Adrenal gland (tissue), 9 donors: ENCODE measurements at regions not wholly inside any gene's neighbourhood (a gene's known extent, or its start where the extent isn't known, plus 50 kb on each side); places are given as distances from the start of the nearest gene placed in this dataset.
"Not testable (repeated sequence)": the region's sequence is repeated elsewhere in the genome, so short reads cannot be mapped to it uniquely, and the experiment has no call there.

ENCODE experiments used
- DNase-seq, 7 donors: peaks; one replicate each; pipeline ENCODE4 v3.0.0-alpha.2; 2019 to 2020
- H3K27ac ChIP-seq, 5 donors: fragments of 200-600 bp; sonication (generic) in 4 of 5; 1 replicate in 3 of 5; 2 replicates in 2 of 5; pipeline versions ENCODE4 v1.5.1 to v1.8.0; 2016 to 2020; ENCODE audit warnings: mild to moderate bottlenecking in 1 of 5
- H3K27me3 ChIP-seq: fragments of 200-600 bp; 2 replicates; pipeline ENCODE4 v1.8.0; 2021
- H3K36me3 ChIP-seq, 2 donors: fragments of 200-600 bp; replicated peaks in 1 of 2; 1 replicate in 1 of 2; 2 replicates in 1 of 2; pipeline versions ENCODE4 v1.5.1 to v1.8.0; 2018 to 2022
- H3K4me1 ChIP-seq, 2 donors: fragments of 200-600 bp; replicated peaks in 1 of 2; 1 replicate in 1 of 2; 2 replicates in 1 of 2; pipeline versions ENCODE4 v1.5.1 to v1.8.0; 2018 to 2021
- H3K4me3 ChIP-seq, 4 donors: fragments of 200-600 bp; sonication (generic) in 3 of 4; one replicate each; pipeline ENCODE4 v1.5.1; 2016 to 2018
- H3K9me3 ChIP-seq, 3 donors: fragments of 200-600 bp; sonication (generic) in 1 of 3; replicated peaks in 1 of 3; 1 replicate in 2 of 3; 2 replicates in 1 of 3; pipeline versions ENCODE4 v1.5.1 to v1.8.0; 2016 to 2021
- POLR2A ChIP-seq, 2 donors: fragments of 450-650 bp; IDR thresholded peaks; one replicate each; pipeline ENCODE4 v1.6.1; 2017; ENCODE audit warnings: antibody characterized with exemption in 2 of 2, mild to moderate bottlenecking in 2 of 2, moderate library complexity in 1 of 2
- WGBS, 4 donors: extraction: QIAGEN DNeasy Blood & Tissue Kit in 2 of 4; methylation state at CpG; one replicate each; pipeline versions ENCODE4 v1.1.5 to v1.1.7; 2013 to 2017; 5-methylcytosine and 5-hydroxymethylcytosine counted together
- intact Hi-C, 2 donors: fragments of 100-400 bp; cut with DNase I; formaldehyde crosslinking; loops; one replicate each; pipeline versions ENCODE4 v1.14.1 to v1.15.0; 2022 to 2023
- TF ChIP-seq, protein P1 (sequence below), 6 experiments: fragments of 450-650 bp in 4 of 6; fragments of 200-600 bp in 2 of 6; sonication (generic) in 1 of 6; IDR thresholded peaks; 1 replicate in 5 of 6; 2 replicates in 1 of 6; pipeline versions ENCODE4 v1.5.1 to v1.8.0; 2016 to 2021; ENCODE audit warnings: antibody characterized with exemption in 6 of 6, mild to moderate bottlenecking in 2 of 6, moderate library complexity in 1 of 6
- donor health status: healthy with polysubstance abuse.
- donor health status: Bipolar disorder and iron deficiency.
- donor health status: DM: yes; HTN: yes; CAD: no.
- donor health status: DM: no; HTN: no; CAD: no.
- donor health status: DM: no; HTN: no; CAD: no.

DNA sequence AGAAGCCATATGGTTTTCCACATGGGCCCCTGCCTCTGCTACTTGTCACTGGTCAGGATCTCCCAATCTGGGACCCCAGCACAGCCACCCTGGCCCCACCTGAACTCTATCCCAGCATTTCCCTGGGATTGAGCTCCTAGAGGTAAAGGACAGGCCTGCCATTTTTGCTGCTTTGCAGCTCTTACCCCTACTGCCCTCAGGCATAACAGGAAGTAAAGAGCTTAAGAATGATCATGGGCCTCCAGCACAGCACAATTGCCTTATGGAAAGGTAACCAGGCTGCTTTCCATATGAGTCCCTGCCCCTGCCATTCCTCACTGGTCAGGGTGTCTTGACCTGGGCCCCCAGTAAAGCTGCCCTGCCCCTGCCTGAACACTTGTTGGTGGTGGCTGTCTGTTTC lies 196.6 kb upstream of the XIST start:
- no peak overlapping the region for H3K4me3 ChIP-seq
- no peaks in the 10 kb centered on the region for H3K36me3 ChIP-seq
- DNase-seq: no peak
- intact Hi-C loops: no loop called here
- H3K9me3 ChIP-seq: no peaks in the 10 kb centered on the region
- H3K27me3 ChIP-seq: peaks cover 6% of the 10 kb centered on the region
- no peak for TF ChIP-seq POLR2A (IDR thresholded peaks at IDR 0.05)
- TF ChIP-seq, protein P1, sequence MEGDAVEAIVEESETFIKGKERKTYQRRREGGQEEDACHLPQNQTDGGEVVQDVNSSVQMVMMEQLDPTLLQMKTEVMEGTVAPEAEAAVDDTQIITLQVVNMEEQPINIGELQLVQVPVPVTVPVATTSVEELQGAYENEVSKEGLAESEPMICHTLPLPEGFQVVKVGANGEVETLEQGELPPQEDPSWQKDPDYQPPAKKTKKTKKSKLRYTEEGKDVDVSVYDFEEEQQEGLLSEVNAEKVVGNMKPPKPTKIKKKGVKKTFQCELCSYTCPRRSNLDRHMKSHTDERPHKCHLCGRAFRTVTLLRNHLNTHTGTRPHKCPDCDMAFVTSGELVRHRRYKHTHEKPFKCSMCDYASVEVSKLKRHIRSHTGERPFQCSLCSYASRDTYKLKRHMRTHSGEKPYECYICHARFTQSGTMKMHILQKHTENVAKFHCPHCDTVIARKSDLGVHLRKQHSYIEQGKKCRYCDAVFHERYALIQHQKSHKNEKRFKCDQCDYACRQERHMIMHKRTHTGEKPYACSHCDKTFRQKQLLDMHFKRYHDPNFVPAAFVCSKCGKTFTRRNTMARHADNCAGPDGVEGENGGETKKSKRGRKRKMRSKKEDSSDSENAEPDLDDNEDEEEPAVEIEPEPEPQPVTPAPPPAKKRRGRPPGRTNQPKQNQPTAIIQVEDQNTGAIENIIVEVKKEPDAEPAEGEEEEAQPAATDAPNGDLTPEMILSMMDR (IDR thresholded peaks at IDR 0.05): no peak
- H3K27ac ChIP-seq: no peak overlapping the region
- no peaks in the 10 kb centered on the region for H3K4me1 ChIP-seq

DNA sequence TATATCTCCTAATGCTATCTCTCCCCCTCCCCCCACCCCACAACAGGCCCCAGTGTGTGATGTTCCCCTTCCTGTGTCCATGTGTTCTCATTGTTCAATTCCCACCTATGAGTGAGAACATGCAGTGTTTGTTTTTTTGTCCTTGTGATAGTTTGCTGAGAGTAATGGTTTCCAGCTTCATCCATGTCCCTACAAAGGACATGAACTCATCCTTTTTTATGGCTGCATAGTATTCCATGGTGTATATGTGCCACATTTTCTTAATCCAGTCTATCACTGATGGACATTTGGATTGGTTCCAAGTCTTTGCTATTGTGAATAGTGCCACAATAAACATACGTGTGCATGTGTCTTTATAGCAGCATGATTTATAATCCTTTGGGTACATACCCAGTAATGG lies 181.6 kb upstream of the XIST start:
- intact Hi-C loops, H3K4me3 ChIP-seq, H3K27ac ChIP-seq, DNase-seq, H3K9me3 ChIP-seq, H3K36me3 ChIP-seq, H3K27me3 ChIP-seq, H3K4me1 ChIP-seq: not testable (repeated sequence)
- WGBS, 4 donors: no CpG with 5 or more reads among the region's 1 CpG

DNA sequence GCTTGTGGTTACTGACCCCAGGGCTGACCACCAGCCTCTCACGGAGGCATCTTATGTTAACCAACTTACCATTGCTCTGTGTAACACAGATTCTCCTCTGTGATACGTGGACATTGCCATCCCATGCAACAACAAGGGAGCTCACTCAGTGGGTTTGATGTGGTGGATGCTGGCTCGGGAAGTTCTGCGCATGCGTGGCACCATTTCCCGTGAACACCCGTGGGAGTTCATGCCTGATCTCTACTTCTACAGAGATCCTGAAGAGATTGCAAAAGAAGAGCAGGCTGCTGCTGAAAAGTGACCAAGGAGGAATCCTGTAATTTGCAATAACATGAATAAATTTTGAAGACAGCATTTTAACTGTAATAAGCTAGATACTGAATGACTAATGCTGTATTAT lies 179.0 kb upstream of the XIST start:
- intact Hi-C loops, H3K27me3 ChIP-seq, H3K36me3 ChIP-seq, DNase-seq, H3K4me3 ChIP-seq, H3K9me3 ChIP-seq, H3K4me1 ChIP-seq, H3K27ac ChIP-seq: not testable (repeated sequence)
- WGBS, 4 donors: 82 to 95% (median 92%) methylated on average over 7 of the region's 7 CpGs

DNA sequence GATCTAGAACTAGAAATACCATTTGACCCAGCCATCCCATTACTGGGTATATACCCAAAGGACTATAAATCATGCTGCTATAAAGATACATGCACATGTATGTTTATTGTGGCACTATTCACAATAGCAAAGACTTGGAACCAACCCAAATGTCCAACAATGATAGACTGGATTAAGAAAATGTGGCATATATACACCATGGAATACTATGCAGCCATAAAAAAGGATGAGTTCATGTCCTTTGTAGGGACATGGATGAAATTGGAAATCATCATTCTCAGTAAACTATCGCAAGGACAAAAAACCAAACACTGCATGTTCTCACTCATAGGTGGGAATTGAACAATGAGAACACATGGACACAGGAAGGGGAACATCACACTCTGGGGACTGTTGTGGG lies 178.3 kb upstream of the XIST start:
- H3K27me3 ChIP-seq, H3K9me3 ChIP-seq, DNase-seq, H3K4me1 ChIP-seq, H3K27ac ChIP-seq, H3K36me3 ChIP-seq, H3K4me3 ChIP-seq, intact Hi-C loops: not testable (repeated sequence)
- no CpG with 5 or more reads among the region's 1 CpG for WGBS, 4 donors

DNA sequence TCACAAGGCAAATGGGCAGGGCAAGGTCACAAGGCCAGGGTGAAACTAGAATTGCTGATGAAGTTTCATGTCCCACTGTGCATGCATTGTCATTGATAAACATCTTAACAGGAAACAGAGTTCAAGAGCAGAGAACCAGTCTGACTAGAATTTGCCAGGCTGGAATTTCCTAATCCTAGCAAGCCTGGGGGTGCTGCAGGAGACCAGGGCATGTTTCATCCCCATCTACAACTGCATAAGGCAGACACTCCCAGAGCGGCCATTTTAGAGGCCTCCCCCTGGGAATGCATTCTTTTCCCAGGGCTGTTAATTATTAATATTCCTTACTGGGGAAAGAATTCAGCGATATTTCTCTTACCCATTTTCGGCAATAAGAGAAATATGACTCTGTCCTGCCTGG lies 172.6 kb upstream of the XIST start:
- H3K27ac ChIP-seq, H3K4me1 ChIP-seq, H3K36me3 ChIP-seq, intact Hi-C loops, H3K27me3 ChIP-seq, H3K9me3 ChIP-seq, DNase-seq, H3K4me3 ChIP-seq: not testable (repeated sequence)
- 81 to 97% (median 94%) methylated on average over 3 of the region's 3 CpGs for whole genome bisulfite sequencing, 4 donors

DNA sequence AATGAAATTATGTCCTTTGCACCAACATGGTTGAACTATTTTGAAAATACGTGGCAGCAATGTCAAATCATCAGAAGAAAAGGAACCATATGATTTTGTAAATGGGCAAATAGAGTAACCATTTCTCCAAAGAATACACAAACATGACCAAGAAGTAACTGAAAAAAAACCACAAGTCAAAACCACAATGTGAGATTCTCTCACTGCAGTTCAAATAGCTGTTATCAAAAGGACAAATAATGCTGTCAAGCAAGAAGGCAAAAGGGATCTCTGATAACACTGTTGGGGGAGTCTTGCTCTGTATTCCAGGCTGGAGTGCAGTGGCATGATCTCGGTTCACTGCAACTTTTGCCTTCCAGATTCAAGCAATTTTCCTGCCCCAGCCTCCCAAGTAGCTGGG lies 170.7 kb upstream of the XIST start:
- WGBS, 4 donors: 76 to 88% (median 85%) methylated on average over 2 of the region's 2 CpGs
- intact Hi-C loops: no loop called here

More for the DNA sequence above, 170.7 kb upstream of the XIST start:
- TF ChIP-seq, protein P1 (IDR thresholded peaks at IDR 0.05): no peak
- TF ChIP-seq POLR2A (IDR thresholded peaks at IDR 0.05): no peak
- H3K9me3 ChIP-seq: peaks cover 0 to 4% (median 0%) of the 10 kb centered on the region in 3 donors
- H3K27ac ChIP-seq: no peak overlapping the region
- H3K4me1 ChIP-seq: no peaks in the 10 kb centered on the region
- no peaks in the 10 kb centered on the region for H3K36me3 ChIP-seq
- no peaks in the 10 kb centered on the region for H3K27me3 ChIP-seq
- DNase-seq: no peak
- no peak overlapping the region for H3K4me3 ChIP-seq
